Bronchial epithelial cell (primary cell): ENCODE measurements at regions not wholly inside any gene's neighbourhood (a gene's known extent, or its start where the extent isn't known, plus 50 kb on each side); places are given as distances from the start of the nearest gene placed in this dataset.
"Not testable (repeated sequence)": the region's sequence is repeated elsewhere in the genome, so short reads cannot be mapped to it uniquely, and the experiment has no call there.

Experiments
- DNase-seq: peaks from one replicate; pipeline ENCODE4 v3.0.0-alpha.2; 2010; ENCODE audit warnings: low read depth
- FAIRE-seq: peaks from 2 replicates; lab custom pipeline; 2011; peaks lifted over from hg19 to GRCh38; lab: Jason Lieb, UNC
- H3K27me3 ChIP-seq: 2 replicates; pipeline ENCODE4 v1.5.1; 2011; ENCODE audit warnings: low read length; ENCODE audit not compliant: control insufficient read depth, insufficient read depth
- H3K36me3 ChIP-seq: 2 replicates; pipeline ENCODE4 v1.5.1; 2011; ENCODE audit warnings: low read length; ENCODE audit not compliant: control insufficient read depth, insufficient read depth
- H3K4me3 ChIP-seq: 2 replicates; pipeline ENCODE4 v1.5.1; 2011; ENCODE audit warnings: mild to moderate bottlenecking, low read depth, low read length, control low read depth
- TF ChIP-seq, protein P1 (sequence below): IDR thresholded peaks from 2 replicates; pipeline ENCODE4 v1.5.1; 2011; ENCODE audit warnings: mild to moderate bottlenecking, moderate library complexity, low read length, control low read depth, inconsistent platforms; ENCODE audit not compliant: insufficient read depth, severe bottlenecking

DNA sequence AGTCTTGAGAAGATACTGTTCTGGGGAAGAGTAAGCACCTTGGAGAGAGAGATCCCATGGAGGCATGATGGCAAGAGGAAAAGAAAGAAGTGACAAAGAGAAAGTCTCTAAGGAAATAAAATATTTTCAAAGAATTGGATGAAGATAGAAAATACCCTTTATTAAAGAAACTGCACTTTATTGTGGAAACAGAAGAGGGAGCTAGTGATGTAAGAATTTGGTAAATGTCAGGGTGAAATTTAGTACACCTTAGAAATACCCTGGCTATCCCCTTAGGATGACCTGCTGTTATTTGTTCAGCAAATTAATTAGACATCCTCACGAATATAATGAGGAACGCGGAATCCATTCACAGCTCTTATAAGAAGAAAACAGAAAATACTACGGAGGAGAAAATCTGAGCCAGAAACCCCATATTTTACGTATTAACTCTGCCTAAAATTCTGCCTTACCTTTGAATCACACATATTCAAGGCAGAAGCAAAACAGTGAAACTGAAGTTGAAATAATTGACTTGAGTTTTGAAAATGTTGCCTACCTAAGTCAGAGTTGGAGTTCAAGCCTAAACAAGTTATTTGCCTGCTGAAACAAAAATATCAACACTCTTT lies 90.7 kb downstream of the TFPI2 start:
- DNase-seq (peak; percentile 42), FAIRE-seq (no peak)
- Histone ChIP-seq H3K36me3 (no peaks in the 10 kb centered on the region), H3K4me3 (no peak overlapping the region), H3K27me3 (no peaks in the 10 kb centered on the region)
- TF ChIP-seq, protein P1, sequence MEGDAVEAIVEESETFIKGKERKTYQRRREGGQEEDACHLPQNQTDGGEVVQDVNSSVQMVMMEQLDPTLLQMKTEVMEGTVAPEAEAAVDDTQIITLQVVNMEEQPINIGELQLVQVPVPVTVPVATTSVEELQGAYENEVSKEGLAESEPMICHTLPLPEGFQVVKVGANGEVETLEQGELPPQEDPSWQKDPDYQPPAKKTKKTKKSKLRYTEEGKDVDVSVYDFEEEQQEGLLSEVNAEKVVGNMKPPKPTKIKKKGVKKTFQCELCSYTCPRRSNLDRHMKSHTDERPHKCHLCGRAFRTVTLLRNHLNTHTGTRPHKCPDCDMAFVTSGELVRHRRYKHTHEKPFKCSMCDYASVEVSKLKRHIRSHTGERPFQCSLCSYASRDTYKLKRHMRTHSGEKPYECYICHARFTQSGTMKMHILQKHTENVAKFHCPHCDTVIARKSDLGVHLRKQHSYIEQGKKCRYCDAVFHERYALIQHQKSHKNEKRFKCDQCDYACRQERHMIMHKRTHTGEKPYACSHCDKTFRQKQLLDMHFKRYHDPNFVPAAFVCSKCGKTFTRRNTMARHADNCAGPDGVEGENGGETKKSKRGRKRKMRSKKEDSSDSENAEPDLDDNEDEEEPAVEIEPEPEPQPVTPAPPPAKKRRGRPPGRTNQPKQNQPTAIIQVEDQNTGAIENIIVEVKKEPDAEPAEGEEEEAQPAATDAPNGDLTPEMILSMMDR: peak; percentile 45

DNA sequence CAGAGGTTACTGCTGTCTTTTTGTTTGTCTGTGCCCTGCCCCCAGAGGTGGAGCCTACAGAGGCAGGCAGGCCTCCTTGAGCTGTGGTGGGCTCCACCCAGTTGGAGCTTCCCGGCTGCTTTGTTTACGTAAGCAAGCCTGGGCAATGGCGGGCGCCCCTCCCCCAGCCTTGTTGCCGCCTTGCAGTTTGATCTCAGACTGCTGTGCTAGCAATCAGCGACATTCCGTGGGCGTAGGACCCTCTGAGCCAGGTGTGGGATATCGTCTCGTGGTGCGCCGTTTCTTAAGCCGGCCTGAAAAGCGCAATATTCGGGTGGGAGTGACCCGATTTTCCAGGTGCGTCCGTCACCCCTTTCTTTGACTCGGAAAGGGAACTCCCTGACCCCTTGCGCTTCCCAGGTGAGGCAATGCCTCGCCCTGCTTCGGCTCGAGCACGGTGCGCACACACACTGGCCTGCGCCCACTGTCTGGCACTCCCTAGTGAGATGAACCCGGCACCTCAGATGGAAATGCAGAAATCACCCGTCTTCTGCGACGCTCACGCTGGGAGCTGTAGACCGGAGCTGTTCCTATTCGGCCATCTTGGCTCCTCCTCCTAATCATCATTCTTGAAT lies 97.4 kb downstream of the TFPI2 start:
- not testable (repeated sequence) for FAIRE-seq, DNase-seq, H3K4me3 ChIP-seq, H3K36me3 ChIP-seq, H3K27me3 ChIP-seq

- DNase-seq (peak; percentile 13), FAIRE-seq (no peak)
- no peak overlapping the region for H3K4me3 ChIP-seq
- H3K27me3 ChIP-seq: peaks cover 2% of the 10 kb centered on the region
- TF ChIP-seq, protein P1: no peak
- no peaks in the 10 kb centered on the region for H3K36me3 ChIP-seq
Observed at GRCh38 chr7:93779115-93779514, 111.4 kb downstream of the TFPI2 start.

GRCh38 chr7:93778384-93778783 lies 112.2 kb downstream of the TFPI2 start:
- no peaks in the 10 kb centered on the region for H3K36me3 ChIP-seq
- FAIRE-seq (no peak), DNase-seq (no peak)
- peaks cover 2% of the 10 kb centered on the region for H3K27me3 ChIP-seq
- H3K4me3 ChIP-seq: no peak overlapping the region
- TF ChIP-seq, protein P1: no peak

DNA sequence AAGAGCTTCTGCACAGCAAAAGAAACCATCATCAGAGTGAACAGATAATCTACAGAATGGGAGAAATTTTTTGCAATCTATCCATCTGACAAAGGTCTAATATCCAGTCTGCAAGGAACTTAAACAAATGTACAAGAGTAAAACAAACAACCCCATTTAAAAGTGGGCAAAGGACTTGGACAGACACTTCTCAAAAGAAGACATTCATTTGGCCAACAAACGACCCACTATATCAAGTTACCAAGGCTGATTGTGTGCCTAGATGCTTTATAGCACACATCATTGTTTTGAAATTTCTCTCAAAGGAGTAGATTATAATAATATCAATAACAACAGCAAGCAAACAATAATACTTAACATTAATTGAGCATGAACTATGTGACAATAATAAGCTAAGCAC lies 117.1 kb downstream of the TFPI2 start:
- DNase-seq (no peak), FAIRE-seq (no peak)
- TF ChIP-seq, protein P1: no peak
- no peak overlapping the region for H3K4me3 ChIP-seq
- no peaks in the 10 kb centered on the region for H3K36me3 ChIP-seq
- peaks cover 2% of the 10 kb centered on the region for H3K27me3 ChIP-seq

DNA sequence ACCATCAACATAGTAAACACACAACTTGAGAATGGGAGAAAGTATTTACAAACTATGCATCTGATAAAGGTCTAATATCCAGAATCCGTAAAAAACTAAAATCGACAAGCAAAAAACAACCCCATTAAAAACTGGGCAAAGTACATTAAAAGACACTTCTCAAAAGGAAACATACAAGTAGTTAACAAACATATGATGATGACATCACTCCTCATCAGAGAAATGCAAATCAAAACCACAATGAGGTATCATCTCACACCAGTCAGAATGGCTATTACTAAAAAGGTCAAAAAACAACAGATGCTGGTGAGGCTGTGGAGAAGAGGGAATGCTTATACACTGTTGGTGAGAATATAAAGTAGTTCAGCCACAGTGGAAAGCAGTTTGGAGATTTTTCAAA lies 125.1 kb downstream of the TFPI2 start:
- DNase-seq (no peak), FAIRE-seq (no peak)
- no peak overlapping the region for H3K4me3 ChIP-seq
- H3K27me3 ChIP-seq: no peaks in the 10 kb centered on the region
- TF ChIP-seq, protein P1: no peak
- H3K36me3 ChIP-seq: no peaks in the 10 kb centered on the region
